CD4-positive, alpha-beta T cell (primary cell): ENCODE measurements at regions not wholly inside any gene's neighbourhood (a gene's known extent, or its start where the extent isn't known, plus 50 kb on each side); places are given as distances from the start of the nearest gene placed in this dataset.

ENCODE experiments used
- ATAC-seq: fragments of 200-7000 bp; cut with Tn5 transposase; one replicate; pipeline ENCODE4 v1.10.0; 2022; ENCODE audit warnings: mild to moderate bottlenecking; ENCODE audit not compliant: poor library complexity
- CTCF ChIA-PET: fragments of 350-600 bp; sonication (Branson Sonifier 250); formaldehyde crosslinking; loops from one replicate; lab custom pipeline; 2021; ENCODE audit warnings: antibody characterized with exemption, inconsistent platforms; lab: Charles Lee
- POLR2A ChIA-PET: fragments of 350-600 bp; sonication (Branson Sonifier 250); formaldehyde crosslinking; loops from one replicate; lab custom pipeline; 2021; ENCODE audit warnings: antibody characterized with exemption, inconsistent platforms; lab: Charles Lee
- DNase-seq, 14 experiments: peaks; one replicate each; pipeline ENCODE4 v3.0.0-alpha.2; 2013 to 2020; ENCODE audit warnings: mixed read lengths in 2 of 14
- H3K27ac ChIP-seq, 2 donors: one replicate each; pipeline versions ENCODE4 v1.5.1 to v1.7.0; 2013; ENCODE audit warnings: low read length in 2 of 2, low read depth in 1 of 2, mild to moderate bottlenecking in 1 of 2
- H3K27me3 ChIP-seq, 2 experiments: 1 replicate in 1 of 2; 2 replicates in 1 of 2; pipeline versions ENCODE4 v1.6.1 to v1.7.0; 2013; ENCODE audit warnings: low read length in 2 of 2, control low read depth in 1 of 2, mild to moderate bottlenecking in 1 of 2, moderate library complexity in 1 of 2; ENCODE audit not compliant: insufficient read depth in 2 of 2, control insufficient read depth in 1 of 2
- H3K36me3 ChIP-seq: one replicate; pipeline ENCODE4 v1.6.1; 2013; ENCODE audit warnings: low read length, control low read depth; ENCODE audit not compliant: insufficient read depth
- H3K4me1 ChIP-seq: one replicate; pipeline ENCODE4 v1.6.1; 2013; ENCODE audit warnings: low read length, control low read depth; ENCODE audit not compliant: insufficient read depth
- H3K4me3 ChIP-seq: one replicate; pipeline ENCODE4 v1.5.1; 2013; ENCODE audit warnings: mild to moderate bottlenecking, low read length, moderate library complexity
- H3K9me3 ChIP-seq, 2 experiments: 1 replicate in 1 of 2; 2 replicates in 1 of 2; pipeline versions ENCODE4 v1.6.1 to v1.7.0; 2013; ENCODE audit warnings: low read length in 2 of 2, mild to moderate bottlenecking in 2 of 2, control low read depth in 1 of 2, moderate library complexity in 1 of 2; ENCODE audit not compliant: control insufficient read depth in 1 of 2, insufficient read depth in 1 of 2
- H3K27ac Mint-ChIP-seq: one replicate; pipeline ENCODE4 v1.8.0; 2020; ENCODE audit warnings: mixed read lengths
- H3K27me3 Mint-ChIP-seq: one replicate; pipeline ENCODE4 v1.8.0; 2021; ENCODE audit warnings: mixed read lengths
- H3K36me3 Mint-ChIP-seq: one replicate; pipeline ENCODE4 v1.8.0; 2021; ENCODE audit warnings: low read depth, mixed read lengths
- H3K4me1 Mint-ChIP-seq: one replicate; pipeline ENCODE4 v1.8.0; 2021; ENCODE audit warnings: low read depth, mixed read lengths
- H3K4me3 Mint-ChIP-seq: one replicate; pipeline ENCODE4 v1.8.0; 2020; ENCODE audit warnings: mild to moderate bottlenecking, mixed read lengths
- H3K9me3 Mint-ChIP-seq: one replicate; pipeline ENCODE4 v1.8.0; 2020; ENCODE audit warnings: mixed read lengths
- CTCF ChIP-seq: fragments of 200-600 bp; IDR thresholded peaks from one replicate; pipeline ENCODE4 v1.8.0; 2022; ENCODE audit warnings: antibody characterized with exemption, mild to moderate bottlenecking
- intact Hi-C, 2 experiments: fragments of 100-400 bp; cut with DNase I in 1 of 2; cut with micrococcal nuclease in 1 of 2; formaldehyde crosslinking; loops; one replicate each; pipeline versions ENCODE4 v1.15.1 to v1.9.0; 2023 to 2025; cut with DNase I, micrococcal nuclease

- Mint-ChIP-seq H3K27ac (no peak overlapping the region), H3K36me3 (no peaks in the 10 kb centered on the region), H3K27me3 (no peaks in the 10 kb centered on the region), H3K4me3 (no peak overlapping the region), H3K4me1 (no peaks in the 10 kb centered on the region), H3K9me3 (no peaks in the 10 kb centered on the region)
- no peak overlapping the region for H3K4me3 ChIP-seq
- no peak for DNase-seq
- no peak overlapping the region for H3K27ac ChIP-seq
- ChIA-PET CTCF (no interaction called here), POLR2A (no interaction called here)
- no peak for ATAC-seq
- intact Hi-C loops: no loop called here
- TF ChIP-seq CTCF: no peak
- H3K27me3 ChIP-seq: no peaks in the 10 kb centered on the region
- H3K36me3 ChIP-seq: no peaks in the 10 kb centered on the region
- H3K9me3 ChIP-seq: no peaks in the 10 kb centered on the region
- no peaks in the 10 kb centered on the region for H3K4me1 ChIP-seq
Observed at GRCh38 chrX:129145840-129146272, 377.4 kb downstream of the SMARCA1 start.

GRCh38 chrX:129145385-129145784 lies 377.9 kb downstream of the SMARCA1 start:
- TF ChIP-seq CTCF: no peak
- H3K36me3 Mint-ChIP-seq: no peaks in the 10 kb centered on the region
- no peaks in the 10 kb centered on the region for H3K27me3 Mint-ChIP-seq
- H3K27ac ChIP-seq: no peak overlapping the region
- ATAC-seq (no peak), DNase-seq (no peak)
- H3K27me3 ChIP-seq: no peaks in the 10 kb centered on the region
- intact Hi-C loops: no loop called here
- H3K4me3 Mint-ChIP-seq: no peak overlapping the region
- no peaks in the 10 kb centered on the region for H3K9me3 ChIP-seq
- no peaks in the 10 kb centered on the region for H3K9me3 Mint-ChIP-seq
- H3K4me1 ChIP-seq: no peaks in the 10 kb centered on the region
- H3K27ac Mint-ChIP-seq: no peak overlapping the region
- H3K36me3 ChIP-seq: no peaks in the 10 kb centered on the region
- no peaks in the 10 kb centered on the region for H3K4me1 Mint-ChIP-seq
- no peak overlapping the region for H3K4me3 ChIP-seq
- ChIA-PET CTCF (no interaction called here), POLR2A (no interaction called here)

- no peak for DNase-seq
- no peaks in the 10 kb centered on the region for H3K27me3 ChIP-seq
- H3K27me3 Mint-ChIP-seq: no peaks in the 10 kb centered on the region
- ChIA-PET POLR2A (no interaction called here), CTCF (no interaction called here)
- H3K9me3 Mint-ChIP-seq: no peaks in the 10 kb centered on the region
- no peaks in the 10 kb centered on the region for H3K9me3 ChIP-seq
- H3K36me3 ChIP-seq: no peaks in the 10 kb centered on the region
- no peak overlapping the region for H3K4me3 ChIP-seq
- H3K27ac Mint-ChIP-seq: no peak overlapping the region
- H3K4me3 Mint-ChIP-seq: no peak overlapping the region
- no peaks in the 10 kb centered on the region for H3K36me3 Mint-ChIP-seq
- ATAC-seq: no peak
- no peak for TF ChIP-seq CTCF
- no peaks in the 10 kb centered on the region for H3K4me1 ChIP-seq
- H3K4me1 Mint-ChIP-seq: no peaks in the 10 kb centered on the region
- intact Hi-C loops: no loop called here
- H3K27ac ChIP-seq: no peak overlapping the region
Observed at GRCh38 chrX:129144172-129145038, 378.9 kb downstream of the SMARCA1 start.
